ENCODE measurements at regions not wholly inside any gene's neighbourhood (a gene's known extent, or its start where the extent isn't known, plus 50 kb on each side); places are given as distances from the start of the nearest gene placed in this dataset.

- TF ChIP-seq, protein P1, sequence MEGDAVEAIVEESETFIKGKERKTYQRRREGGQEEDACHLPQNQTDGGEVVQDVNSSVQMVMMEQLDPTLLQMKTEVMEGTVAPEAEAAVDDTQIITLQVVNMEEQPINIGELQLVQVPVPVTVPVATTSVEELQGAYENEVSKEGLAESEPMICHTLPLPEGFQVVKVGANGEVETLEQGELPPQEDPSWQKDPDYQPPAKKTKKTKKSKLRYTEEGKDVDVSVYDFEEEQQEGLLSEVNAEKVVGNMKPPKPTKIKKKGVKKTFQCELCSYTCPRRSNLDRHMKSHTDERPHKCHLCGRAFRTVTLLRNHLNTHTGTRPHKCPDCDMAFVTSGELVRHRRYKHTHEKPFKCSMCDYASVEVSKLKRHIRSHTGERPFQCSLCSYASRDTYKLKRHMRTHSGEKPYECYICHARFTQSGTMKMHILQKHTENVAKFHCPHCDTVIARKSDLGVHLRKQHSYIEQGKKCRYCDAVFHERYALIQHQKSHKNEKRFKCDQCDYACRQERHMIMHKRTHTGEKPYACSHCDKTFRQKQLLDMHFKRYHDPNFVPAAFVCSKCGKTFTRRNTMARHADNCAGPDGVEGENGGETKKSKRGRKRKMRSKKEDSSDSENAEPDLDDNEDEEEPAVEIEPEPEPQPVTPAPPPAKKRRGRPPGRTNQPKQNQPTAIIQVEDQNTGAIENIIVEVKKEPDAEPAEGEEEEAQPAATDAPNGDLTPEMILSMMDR (conservative IDR thresholded peaks at IDR 0.05; ENCODE audit: low read length) = no peak
- TF ChIP-seq EZH2phosphoT487 (IDR thresholded peaks at IDR 0.05; ENCODE audit: borderline replicate concordance, low read depth, low read length) = no peak
These were observed 217.9 kb upstream of the PWP1 start for GRCh38 chr12:107467716-107468115.
